KBM-7 (cell line): ENCODE measurements at regions not wholly inside any gene's neighbourhood (a gene's known extent, or its start where the extent isn't known, plus 50 kb on each side); places are given as distances from the start of the nearest gene placed in this dataset.

Source experiments
- DNase-seq: peaks from one replicate; pipeline ENCODE4 v3.0.0-alpha.2; 2015
- in situ Hi-C: fragments of 300-500 bp; cut with MboI; formaldehyde crosslinking; loops from 2 replicates; pipeline ENCODE4 v1.14.3; 2020; ENCODE audit warnings: low sequenced_read_pairs, low pct_unique_long_range_greater_than_20kb, mixed read lengths

DNA sequence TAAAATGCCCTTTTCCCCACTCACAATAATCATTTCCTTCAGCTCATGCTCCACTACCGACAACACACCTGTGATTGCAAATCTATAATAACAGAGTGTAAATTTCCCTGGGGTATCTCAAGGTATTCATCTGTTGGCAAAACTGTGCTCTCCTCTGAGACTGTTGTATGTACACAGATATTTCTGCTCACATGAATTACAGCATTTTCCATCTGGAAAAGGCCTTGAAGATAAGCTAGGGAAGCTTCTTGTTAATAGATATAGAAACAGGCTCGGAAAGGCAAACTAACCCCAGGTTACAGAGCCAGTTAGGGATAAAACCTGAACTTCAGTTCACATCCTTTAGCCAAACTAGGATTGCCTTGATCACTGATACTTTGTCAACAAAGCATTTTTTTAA lies 210.4 kb upstream of the KRR1 start:
- no peak for DNase-seq
- in situ Hi-C loops: no loop called here

DNA sequence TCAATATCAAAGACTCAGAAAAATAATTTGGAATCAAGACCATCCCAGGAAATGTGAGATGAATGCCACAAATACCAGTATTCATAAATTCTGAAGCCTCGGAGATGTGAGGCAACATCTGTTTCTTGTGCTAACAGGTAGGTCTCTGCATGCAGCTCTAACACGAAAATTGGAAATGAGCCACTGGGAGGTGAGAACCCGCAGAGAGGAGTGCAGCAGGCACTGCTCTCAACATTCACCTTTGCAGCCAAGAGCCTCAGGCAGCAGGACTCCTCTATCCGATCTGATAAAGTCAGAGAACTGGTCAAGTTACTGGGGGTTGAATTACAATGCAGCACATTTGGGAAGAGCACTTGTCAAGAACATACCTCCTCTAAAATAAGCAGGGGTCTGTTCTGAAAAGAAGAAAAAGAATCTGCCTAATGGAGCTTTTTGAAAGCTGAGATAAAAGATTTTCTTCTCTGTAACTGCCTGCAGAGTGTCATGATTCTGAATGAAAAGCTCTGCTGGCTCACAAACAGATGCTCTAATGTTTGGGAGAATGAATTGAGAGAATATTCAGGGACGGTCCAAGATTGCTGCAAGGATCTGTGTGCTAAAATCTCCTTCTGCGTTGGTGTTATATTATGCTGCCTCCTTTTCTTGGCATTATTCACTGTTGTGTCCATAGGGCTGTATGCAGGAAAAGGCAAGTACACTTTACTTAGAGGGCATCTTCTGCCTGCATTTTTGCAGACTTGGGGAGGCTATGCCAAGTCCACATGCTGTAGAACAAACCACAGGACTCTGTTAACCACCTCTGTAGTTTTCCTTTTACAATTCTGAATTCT lies 209.6 kb upstream of the KRR1 start:
- in situ Hi-C loops: no loop called here

DNA sequence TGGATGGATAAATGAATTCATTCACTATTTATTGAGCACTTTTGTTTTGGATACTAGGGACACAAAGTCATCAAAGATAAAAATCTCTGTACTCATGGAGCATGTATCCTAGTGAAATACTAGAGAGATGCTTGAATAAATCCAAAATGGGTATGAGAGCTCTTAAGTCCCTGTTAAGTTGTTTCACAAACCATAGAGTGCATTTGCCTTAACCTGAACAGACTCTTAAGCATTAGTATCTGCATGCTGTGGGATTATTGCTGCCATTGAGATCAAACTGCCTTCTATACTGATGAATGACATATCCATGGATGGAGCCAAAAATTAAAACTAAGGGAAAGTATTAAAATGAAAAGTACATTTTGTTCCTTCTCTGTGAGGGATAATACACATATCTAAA lies 206.5 kb upstream of the KRR1 start:
- in situ Hi-C loops: no loop called here
- DNase-seq: no peak

More for the DNA sequence above, 209.6 kb upstream of the KRR1 start:
- no peak for DNase-seq

DNA sequence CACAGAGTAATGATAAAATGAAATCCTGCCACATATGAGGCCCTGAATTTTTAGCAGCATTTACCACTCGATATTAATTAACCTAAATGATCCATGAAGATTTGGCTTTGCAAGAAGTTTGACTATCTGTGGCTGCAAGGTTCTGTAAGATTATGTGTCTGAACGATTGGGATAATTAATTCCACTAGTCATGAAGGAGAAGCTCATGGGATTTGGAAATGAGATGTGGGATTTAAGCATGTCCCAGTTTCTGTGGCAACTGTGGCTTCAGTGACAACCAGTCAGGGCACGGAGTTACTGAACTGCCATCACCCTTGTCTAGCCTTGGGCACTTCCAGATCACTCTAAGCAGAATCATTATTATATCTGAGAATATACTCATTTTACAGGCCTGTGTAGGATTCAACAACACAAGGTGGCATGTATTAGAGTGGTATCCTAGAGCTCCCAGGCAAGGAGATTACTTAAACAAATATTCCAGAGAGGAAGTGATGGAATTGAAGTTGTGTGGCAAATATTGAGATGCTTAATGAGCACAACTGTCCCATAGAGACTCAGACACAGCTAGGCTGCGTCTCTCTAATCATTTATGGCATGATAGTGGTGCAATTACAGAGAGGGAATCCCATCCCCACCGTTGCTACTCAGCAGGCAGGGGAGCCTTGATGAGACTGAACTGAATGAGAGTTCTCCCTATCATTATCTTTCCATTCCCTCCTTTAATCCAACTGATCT lies 205.0 kb upstream of the KRR1 start:
- DNase-seq: no peak
- in situ Hi-C loops: no loop called here

DNA sequence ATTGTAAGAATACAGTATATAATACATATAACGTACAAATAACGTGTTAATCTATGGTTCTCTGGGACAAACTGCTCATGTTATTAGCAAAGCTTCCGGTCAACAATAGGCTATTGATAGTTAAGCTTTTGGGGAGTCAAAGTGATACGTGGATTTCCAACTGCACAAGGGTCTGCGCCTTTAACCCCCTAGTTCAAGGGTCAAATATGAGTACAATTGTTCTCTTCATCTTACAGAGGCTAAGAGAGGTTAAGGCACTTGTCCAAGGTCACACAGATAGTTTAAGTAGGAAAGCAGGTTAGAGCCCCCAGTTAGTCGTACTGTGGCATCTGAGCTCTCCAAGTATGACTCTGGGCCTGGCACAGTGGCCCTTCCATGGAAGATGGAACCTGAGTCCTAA lies 204.3 kb upstream of the KRR1 start:
- in situ Hi-C loops: no loop called here
- no peak for DNase-seq

DNA sequence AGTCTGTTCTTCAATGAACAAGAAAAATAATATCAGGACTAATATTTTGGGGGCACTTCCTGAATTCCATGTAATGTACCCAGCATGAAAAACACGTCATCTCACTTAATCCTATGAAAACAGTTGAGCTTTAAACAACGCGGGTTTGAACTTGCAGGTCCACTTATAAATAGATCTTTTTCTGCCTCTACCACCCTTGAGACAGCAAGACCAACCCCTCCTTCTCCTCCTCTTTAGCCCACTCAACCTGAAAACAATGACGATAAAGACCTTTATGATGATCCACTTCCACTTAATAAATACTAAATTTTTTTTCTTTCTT lies 203.9 kb upstream of the KRR1 start:
- no peak for DNase-seq
- in situ Hi-C loops: no loop called here

DNA sequence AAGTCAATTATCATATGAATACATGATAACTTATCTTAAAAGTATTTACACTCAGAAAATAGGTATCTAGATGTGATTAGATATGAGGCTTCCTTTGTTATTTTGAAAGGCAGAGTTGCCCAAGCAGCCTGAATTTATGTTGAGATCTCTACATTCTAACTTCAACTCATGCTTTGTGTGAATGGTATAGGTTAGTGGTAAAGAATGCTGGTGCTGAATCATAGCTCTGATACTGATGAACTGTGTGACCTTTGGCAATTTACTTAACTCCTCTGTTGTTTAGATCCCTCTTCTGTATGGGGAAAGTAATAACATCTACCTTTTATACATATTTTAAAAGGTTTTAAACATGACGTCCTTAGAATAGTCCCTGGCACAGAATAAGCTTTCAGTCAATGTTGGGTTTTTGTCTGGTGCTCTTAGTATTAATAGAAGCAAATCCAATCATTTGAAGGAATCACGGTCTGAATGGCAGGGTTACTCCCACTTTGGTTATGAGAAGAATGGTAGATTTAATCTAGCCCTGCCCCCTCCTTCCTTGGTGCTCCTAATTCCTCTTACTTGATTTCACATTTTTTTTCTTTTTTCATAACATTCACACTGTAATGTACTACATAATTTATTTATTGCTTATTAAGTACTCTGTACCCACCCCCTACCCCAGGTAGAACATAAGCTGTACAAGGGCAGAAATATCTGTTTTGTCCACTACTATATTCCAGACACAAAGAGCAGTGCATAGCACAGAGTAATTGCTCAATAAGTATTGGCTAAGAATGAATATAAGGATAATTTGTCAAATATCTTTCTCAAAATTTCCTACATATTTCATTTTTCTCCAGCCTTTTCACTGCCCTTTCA lies 203.3 kb upstream of the KRR1 start:
- in situ Hi-C loops: no loop called here
- DNase-seq: no peak

DNA sequence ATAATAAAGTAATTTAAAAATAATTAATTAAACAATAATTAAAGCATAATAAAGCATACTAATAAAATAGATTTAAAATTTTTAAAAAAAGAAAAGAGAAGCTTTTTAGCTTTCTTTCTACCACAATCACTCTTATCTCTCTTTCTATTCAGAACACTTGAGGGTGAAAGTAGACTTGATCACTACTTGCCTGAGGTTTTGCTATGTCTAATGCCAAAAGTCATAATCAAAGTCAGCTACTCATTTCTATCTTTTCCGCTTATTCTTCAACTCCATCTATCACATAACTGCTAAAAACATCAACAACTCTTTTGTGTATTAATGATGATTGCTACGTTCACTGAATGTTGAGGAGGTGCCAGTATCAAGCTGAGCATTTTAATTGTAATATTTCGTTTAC lies 202.0 kb upstream of the KRR1 start:
- no peak for DNase-seq
- in situ Hi-C loops: no loop called here

DNA sequence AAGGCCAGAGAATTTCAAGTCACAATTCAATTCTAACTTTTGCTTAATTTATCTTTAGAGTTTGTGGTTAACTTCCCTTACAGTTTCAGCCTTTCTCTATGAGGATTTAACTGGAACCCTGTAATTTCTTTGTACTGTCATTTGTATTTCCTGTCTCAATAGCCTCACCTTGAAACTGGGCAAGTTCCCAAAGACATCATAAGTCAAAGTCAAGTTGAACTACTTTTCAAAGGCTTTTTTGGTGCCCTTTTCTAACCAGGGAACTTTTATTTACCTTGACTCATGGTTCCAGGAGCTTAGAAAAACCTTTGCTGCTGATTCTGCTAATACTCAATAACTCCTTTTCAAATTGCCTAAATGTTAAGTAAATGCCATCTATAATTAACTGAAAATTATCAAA lies 200.8 kb upstream of the KRR1 start:
- no peak for DNase-seq
- in situ Hi-C loops: no loop called here

DNA sequence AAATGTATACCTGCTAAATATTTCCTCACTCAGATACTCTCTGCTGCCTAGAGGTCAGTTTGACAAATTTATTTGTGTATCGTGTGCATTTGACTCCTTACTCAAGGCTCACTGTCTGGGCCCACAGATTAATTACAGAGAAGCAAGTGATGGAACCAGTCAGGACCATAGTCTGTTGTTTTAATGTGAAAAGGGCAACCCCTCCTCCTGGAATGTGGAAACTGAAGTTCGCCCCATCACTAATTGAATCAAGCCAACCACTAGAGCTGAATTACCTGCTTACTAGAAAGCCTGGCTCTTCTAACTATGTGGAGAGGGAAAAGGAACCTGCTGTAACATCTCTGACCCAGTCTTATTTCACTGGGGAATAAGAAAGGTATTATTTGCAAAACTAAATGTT lies 199.9 kb upstream of the KRR1 start:
- DNase-seq: no peak
- in situ Hi-C loops: no loop called here

DNA sequence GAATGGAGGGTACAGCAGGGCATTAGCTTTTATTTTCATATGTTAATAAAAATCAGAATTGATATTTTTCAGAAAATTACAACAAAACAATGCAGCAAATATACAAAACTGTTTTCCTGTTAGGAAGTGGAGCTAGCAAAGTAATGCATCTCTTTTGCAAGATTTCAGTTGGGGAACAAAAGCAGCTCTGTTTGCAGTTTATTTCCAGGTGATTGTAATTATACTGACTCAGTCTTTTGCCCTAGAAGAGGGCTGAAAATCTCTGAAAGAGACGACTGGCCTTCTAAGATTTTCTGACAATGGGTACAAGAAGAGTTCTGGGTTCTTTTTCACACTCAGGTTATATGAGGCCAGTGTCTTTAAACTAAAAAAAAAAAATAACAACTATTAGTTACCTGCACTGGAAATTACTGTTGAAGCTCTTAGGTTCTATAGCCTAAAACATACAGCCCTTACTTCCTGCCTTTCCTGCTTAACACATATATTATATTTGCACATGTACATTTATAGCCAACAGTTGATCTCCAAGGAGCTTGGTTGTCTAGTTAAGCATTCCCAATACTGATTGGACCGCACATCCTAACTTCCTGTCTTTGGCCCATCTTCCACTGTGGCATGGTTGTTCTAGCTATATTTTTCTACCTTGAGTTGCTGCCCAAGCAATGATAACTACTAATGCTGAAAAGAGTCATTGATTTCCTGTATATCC lies 199.1 kb upstream of the KRR1 start:
- no peak for DNase-seq
- in situ Hi-C loops: no loop called here

DNA sequence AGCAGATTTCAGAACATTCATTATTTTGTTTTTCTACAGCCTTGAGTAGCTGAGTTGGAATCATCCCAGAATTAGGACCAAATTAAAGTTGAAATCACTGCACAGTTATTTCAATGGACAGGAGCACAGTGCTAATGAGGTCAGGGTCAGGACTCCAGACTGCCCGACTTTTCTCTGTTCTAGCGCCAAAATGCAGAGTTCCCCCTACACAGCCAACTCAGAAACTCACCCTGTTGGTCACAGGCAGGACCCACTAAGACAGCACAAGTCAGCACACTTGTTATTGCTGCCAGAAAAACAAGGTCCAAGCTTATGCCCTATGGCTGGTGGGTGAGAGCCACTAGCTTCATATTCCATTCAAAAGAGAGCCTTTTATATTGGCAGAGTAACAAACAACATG lies 198.1 kb upstream of the KRR1 start:
- in situ Hi-C loops: no loop called here
- no peak for DNase-seq

DNA sequence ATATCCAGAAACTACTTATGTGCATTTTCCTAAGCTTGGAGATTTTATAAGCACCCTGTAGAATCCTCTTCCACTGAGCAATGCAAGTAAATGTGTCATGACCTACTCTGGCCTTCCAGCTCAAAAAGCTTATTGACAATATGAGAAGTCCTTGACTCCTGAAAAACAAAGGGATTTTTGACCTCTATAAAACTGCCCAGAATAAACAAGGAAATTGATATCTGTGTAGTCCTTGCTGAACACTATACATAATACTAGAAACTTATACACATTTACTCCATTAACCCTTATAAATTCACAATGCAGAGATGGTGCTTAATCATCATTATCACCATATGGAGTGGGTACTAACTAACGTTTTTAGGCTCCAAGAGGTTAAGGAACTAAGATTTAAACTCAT lies 197.4 kb upstream of the KRR1 start:
- in situ Hi-C loops: no loop called here
- DNase-seq: no peak

DNA sequence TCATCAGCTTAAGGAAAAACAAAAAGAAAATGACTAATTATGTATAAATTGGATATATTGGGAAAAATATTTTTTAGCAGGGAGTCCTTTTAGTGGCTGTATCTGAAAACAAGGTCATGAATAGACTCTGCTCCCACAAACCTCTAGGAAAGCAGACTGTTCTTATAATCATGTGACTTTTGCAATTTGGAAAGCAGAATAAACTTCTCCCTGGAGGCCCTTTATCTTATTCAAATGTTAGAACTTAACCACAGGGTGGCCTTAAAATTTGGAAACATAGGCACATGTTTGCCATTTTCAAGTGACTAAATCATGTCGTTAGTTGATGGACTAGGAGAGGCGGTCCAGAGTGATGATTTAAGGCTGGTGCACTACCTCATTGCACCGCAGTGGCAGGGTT lies 196.6 kb upstream of the KRR1 start:
- no peak for DNase-seq
- in situ Hi-C loops: no loop called here

DNA sequence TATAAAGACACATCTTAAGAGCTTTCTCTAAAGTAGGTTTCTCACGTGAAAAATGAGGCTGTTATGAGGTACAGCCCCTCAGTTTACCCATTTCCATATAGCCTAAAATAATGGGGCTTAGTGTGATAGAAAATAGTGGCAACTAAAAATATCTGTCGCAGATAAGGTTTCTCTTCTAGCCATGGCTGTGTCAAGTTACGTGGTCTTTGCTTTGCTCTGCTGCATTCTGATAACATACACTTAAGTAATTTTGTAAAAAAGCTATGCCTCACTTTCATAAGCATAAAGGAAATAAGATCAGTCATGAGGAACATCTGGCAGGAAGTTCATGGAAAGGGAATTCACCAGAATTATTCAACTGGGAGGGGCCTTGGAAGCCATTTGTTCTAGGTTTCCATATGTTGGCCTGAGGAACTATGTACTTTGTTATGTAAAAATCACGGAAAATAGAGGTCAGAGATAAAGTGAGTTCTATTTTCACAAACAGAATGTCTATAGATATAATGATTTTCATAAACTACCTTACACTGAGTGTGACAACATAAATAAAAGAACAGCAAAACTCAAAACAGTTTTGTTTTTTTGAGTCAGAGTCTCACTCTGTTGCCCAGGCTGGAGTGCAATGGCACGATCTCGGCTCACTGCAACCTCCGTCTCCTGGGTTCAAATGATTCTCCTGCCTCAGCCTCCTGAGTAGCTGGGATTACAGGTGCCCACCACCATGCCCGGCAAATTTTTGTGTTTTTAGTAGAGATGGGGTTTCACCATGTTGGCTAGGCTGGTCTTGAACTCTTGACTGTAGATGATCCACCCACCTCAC lies 195.6 kb upstream of the KRR1 start:
- peak; percentile 69 for DNase-seq
- in situ Hi-C loops: no loop called here

DNA sequence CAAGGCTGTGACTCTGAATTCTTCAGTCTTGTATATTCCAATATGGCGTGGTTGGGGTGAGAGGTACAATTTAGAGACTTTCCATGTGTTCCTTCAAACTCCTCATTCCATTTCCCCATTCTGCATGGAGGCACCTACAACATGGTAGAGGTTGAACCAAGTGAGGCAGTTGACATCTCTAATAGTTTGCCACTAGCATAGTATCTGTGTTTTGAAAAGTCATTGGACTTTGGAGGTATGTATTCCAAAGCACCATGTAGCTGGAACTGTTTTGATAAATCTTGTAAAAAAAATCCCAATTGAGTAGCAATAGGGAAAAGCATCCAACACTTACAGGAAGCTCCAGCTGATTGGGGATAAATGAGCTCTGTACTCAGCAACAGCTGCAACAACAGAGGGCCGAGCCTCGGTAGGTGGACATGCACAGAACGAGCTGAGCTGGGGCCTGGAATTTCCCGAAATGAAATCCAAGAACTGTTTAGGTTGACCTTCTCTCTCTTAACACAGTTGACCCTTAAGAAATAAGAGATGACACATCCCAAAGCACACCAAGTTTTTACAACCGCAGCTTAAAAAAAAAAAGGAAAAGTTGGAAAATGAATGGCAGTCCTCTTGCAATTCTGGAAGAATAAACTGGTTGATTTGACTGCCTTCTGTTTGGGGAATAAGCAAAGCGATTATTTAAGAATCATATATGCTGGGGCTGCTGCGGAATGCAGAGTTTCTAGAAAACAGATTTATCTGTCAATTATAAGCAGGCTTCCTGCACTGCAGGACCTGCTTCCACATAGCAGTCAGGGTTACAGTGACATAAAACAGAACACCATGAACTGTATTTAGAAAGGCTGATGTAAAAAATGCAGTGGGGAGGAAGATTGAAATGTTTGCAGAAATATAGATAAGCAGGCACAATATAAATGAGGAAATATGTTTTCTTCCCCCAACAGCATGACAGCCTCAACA lies 194.6 kb upstream of the KRR1 start:
- in situ Hi-C loops: no loop called here
- peak; percentile 45 for DNase-seq

DNA sequence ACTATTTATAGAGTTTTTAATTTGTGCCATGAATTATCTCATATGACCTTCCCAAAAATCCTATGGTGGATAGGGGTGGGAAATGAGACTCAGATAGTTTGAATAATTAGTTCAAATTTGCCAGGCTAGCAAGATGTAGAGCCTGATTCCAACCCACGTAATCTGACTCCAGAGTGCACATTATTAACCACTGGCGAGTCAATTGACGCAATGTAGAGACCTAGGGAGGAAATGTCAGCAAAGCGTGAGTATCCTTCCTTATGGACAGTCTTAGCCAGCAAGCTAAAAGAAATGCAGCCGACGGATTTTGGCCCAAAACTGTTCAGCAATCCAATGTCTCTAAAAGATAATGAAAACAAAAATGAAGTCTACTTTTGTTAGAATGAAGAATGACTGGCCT lies 193.3 kb upstream of the KRR1 start:
- in situ Hi-C loops: no loop called here
- no peak for DNase-seq

DNA sequence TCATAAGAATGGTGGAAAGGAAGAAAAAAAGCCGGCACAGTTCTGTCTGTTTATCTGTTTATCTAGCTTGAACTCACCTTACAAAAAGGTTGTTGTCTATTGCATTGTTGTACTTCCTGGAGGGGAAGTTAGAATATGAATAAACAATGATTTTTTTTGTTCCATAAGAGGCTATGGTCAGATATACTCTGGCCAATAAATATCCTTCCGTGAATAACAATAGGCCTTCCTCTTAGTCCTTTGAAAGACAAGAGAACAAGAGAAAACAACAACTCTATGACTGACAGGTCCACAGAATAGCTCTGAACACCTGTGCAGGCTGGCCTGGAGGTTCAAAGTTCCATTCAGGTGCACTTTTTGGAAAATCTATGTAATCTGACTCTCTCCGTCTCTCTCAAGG lies 192.8 kb upstream of the KRR1 start:
- no peak for DNase-seq
- in situ Hi-C loops: no loop called here
